ENCODE measurements at regions not wholly inside any gene's neighbourhood (a gene's known extent, or its start where the extent isn't known, plus 50 kb on each side); places are given as distances from the start of the nearest gene placed in this dataset.

- DNase-seq (ENCODE audit: low spot score): no peak
Observed at GRCh38 chr11:33646629-33647028, 54.0 kb downstream of the C11orf91 start.

GRCh38 chr11:33646168-33646567 lies 54.5 kb downstream of the C11orf91 start:
- DNase-seq (ENCODE audit: low spot score): no peak

DNA sequence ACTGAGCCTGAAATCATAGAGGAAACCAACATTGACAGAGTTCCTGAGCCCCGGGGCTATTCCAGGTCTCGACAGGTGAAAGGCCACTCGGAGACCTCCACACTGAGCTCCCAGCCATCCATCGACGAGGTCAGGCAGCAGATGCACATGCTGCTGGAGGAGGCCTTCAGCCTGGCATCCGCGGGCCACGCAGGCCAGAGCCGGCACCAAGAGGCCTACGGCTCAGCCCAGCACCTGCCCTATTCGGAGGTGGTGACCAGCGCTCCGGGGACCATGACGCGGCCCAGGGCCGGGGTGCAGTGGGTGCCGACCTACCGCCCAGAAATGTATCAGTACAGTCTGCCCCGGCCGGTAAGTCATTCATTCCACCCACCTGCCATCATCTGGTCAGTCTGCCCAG lies 54.9 kb downstream of the C11orf91 start:
- DNase-seq (ENCODE audit: low spot score): no peak

GRCh38 chr11:33643167-33643824 lies 57.3 kb downstream of the C11orf91 start:
- no peak for DNase-seq (ENCODE audit: low spot score)

- DNase-seq (ENCODE audit: low spot score): no peak
Observed at GRCh38 chr11:33642461-33643166, 58.0 kb downstream of the C11orf91 start.

GRCh38 chr11:33640730-33641371 lies 59.8 kb downstream of the C11orf91 start:
- DNase-seq (ENCODE audit: low spot score): no peak

- DNase-seq (ENCODE audit: low spot score): no peak
Observed at GRCh38 chr11:33638608-33639007, 62.0 kb downstream of the C11orf91 start.

- no peak for DNase-seq (ENCODE audit: low spot score)
Observed at GRCh38 chr11:33636104-33636503, 64.5 kb downstream of the C11orf91 start.

DNA sequence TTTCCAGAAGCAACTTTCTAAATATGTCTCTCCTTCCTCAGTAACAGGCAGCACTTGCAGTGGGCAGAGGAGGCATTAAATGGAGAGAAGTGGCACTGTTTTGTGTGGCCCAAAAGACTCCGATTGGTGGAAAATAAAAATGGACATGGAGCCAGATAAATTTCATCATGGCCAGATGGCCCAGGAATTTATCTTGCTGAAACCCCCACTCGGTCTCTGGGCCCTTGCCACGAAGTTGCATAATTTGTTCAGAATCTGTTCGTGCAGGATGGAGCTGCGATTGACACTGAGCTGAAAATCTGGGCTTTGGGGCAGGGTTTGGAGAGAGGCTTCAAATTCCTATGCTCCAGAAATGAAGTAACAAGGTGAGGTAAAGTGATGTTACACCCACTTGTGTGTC lies 65.5 kb downstream of the C11orf91 start:
- DNase-seq (ENCODE audit: low spot score): no peak

DNA sequence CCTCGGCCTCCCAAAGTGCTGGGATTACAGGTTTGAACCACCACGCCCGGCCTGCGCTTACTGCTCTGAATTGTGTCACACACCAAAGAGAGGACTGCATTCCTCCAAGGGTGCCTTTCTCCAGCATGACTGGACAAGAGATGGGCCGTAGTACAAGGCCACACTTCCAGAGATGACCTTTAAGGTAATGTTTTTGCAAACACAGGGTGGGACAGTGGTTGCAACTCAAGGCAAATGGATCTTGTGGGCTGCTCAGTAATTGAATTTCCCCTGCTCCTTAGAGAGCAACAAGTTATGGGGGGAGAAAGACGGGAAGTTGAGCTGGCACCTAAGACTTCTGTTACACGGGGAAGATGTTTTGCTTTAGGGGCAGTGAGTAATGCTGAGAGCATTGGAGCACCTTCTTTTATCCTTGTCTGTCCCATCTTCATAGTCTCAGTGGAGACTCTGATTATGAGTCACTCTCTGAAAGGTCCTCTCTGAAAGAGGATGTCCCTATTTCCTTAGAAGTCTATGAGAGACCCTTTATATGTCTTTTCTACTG lies 66.3 kb downstream of the C11orf91 start:
- DNase-seq (ENCODE audit: low spot score): no peak

DNA sequence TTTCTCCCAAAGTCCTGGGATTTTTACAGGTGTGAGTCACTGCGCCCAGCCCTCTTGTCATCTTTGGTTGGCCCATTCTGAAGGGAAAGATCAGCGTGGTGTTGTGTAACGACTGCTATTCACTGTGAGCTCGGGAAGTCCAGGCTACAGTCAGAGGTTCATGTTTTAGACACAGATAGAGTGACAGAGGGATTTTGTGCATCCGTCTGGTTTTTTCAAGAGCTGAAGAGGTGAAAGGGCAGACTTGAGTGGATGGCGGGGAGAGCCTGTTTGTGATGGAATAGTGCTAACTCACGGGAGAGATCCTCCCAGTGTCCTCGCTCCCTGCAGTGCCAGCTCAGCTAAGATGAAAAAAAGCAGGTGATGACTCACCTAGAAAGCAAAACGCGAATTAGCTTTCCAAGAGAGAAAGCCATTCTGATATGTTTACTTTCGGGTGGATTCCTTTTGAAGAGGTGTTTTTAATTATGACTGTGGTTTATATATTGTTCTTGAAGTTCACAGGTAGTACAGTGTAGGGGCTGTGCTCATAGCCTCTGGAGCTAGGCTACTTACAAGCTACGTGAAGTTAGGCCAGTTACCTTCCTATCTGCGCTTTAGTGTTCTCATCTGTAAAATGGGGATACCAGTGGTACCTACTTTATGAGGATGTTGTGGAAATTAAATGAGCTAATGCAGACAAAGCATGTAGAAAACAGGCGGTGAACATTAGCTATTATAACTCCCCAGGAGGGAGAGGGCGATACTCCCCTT lies 67.2 kb downstream of the C11orf91 start:
- no peak for DNase-seq (ENCODE audit: low spot score)

GRCh38 chr11:33631749-33632091 lies 68.9 kb downstream of the C11orf91 start:
- no peak for DNase-seq (ENCODE audit: low spot score)

GRCh38 chr11:33630936-33631748 lies 69.5 kb downstream of the C11orf91 start:
- DNase-seq (ENCODE audit: low spot score): no peak

DNA sequence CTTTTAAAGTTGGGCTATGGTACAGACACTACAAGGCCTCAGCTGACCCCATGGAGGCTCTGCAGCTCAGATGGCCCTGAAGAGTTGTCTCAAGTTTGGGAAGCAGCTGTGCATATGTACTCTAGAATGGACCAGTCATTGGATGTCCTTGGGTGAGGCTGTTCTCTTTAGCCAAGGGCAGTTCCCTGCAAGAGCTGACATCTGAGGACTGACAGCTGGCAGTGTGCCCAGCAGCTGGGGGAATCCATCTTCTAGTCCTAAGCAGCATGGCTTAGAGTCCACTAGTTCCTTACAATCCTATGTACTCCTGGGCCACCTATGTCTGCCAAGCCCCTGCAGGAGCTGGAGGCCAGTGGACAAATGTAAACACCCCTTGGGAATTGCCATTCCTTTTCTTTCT lies 76.5 kb downstream of the C11orf91 start:
- DNase-seq (ENCODE audit: low spot score): no peak

- DNase-seq (ENCODE audit: low spot score): no peak
Observed at GRCh38 chr11:33622806-33623205, 77.8 kb downstream of the C11orf91 start.

DNA sequence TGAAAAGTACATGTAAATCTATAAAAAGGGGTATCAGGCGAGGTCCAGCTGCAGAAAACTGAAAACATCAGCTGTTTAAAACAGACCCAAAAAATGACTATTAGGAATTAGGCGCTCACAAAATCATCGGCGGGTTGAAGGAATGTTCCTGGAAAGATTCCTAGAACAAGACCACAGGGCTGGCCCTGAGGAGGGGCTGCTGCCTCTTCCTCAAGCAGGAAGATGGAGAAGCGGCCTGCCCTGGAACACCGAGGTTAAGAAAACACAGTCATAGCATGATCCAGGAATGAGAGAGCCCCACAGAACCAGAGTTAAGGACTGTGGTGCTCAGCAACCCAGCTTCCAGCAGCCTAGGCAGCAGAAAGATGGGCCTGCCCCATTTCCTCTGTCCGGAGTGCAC lies 78.4 kb downstream of the C11orf91 start:
- DNase-seq (ENCODE audit: low spot score): no peak

DNA sequence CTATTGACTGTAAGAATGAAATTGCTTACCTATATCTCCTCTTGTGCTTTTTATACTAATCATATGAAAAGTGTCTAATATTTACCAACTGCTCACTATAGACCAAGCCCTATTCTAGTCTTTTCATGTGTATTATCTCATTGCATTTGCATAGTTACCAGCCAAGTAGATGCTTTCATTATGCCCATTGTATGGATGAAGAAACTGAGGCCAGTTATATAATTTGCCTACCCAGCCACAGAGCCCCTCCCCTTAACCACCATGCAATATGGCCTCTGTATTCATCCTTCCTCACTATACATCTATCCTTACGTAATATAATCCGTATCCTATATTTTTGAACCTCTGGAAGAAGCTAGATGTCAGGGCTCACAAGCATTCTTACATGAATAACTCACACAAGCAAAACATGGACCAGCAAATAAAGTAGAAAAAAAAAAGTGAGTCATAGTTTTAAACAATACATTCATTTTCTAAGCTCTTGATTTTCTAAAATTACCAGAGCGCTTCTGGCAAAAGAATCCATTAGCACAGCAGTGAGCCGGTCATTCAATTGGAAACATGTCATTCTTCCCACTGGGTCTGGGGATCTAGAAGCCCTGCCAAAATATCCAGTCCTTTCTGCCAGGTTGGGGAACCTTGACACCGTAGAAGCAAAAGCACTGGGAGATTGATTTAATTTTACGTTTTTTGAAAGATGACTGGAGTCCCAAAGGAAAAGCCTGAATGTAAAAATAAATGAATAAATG lies 80.0 kb downstream of the C11orf91 start:
- DNase-seq (ENCODE audit: low spot score): peak; percentile 35

GRCh38 chr11:33618956-33619355 lies 81.7 kb downstream of the C11orf91 start:
- DNase-seq (ENCODE audit: low spot score): no peak

- no peak for DNase-seq (ENCODE audit: low spot score)
Observed at GRCh38 chr11:33618351-33618710, 82.3 kb downstream of the C11orf91 start.

- no peak for DNase-seq (ENCODE audit: low spot score)
Observed at GRCh38 chr11:33617672-33618350, 82.8 kb downstream of the C11orf91 start.
